DOHH2 (cell line): ENCODE measurements at regions not wholly inside any gene's neighbourhood (a gene's known extent, or its start where the extent isn't known, plus 50 kb on each side); places are given as distances from the start of the nearest gene placed in this dataset.

Source experiments
- H3F3A ChIP-seq: fragments of 200-600 bp; sonication (generic), shearing (Covaris generic); 2 replicates; pipeline ENCODE4 v1.6.0; 2016; ENCODE audit warnings: antibody characterized with exemption, mild to moderate bottlenecking; ENCODE audit not compliant: control insufficient read depth, insufficient read depth
- H3K27ac ChIP-seq: fragments of 200-600 bp; sonication (generic); 2 replicates; pipeline ENCODE4 v1.5.1; 2014; ENCODE audit warnings: low read depth, mild to moderate bottlenecking, low read length, moderate library complexity
- H3K27me3 ChIP-seq: fragments of 200-600 bp; sonication (generic); 2 replicates; pipeline ENCODE4 v1.6.1; 2014; ENCODE audit warnings: mild to moderate bottlenecking, low read length, mixed read lengths; ENCODE audit not compliant: control insufficient read depth
- H3K36me3 ChIP-seq: fragments of 200-600 bp; sonication (generic); 2 replicates; pipeline ENCODE4 v1.6.1; 2014; ENCODE audit warnings: mild to moderate bottlenecking, low read length, moderate library complexity, mixed read lengths; ENCODE audit not compliant: control insufficient read depth
- H3K4me1 ChIP-seq: fragments of 200-600 bp; sonication (generic); 2 replicates; pipeline ENCODE4 v1.6.1; 2014; ENCODE audit warnings: mild to moderate bottlenecking, low read length, mixed read lengths; ENCODE audit not compliant: control insufficient read depth
- H3K4me2 ChIP-seq: fragments of 200-600 bp; sonication (generic); 2 replicates; pipeline ENCODE4 v1.6.0; 2014; ENCODE audit warnings: mild to moderate bottlenecking, low read length, moderate library complexity
- H3K4me3 ChIP-seq: fragments of 200-600 bp; sonication (generic); 2 replicates; pipeline ENCODE4 v1.5.1; 2014; ENCODE audit warnings: mild to moderate bottlenecking, low read length, mixed read lengths
- H3K79me2 ChIP-seq: fragments of 200-600 bp; sonication (generic); 2 replicates; pipeline ENCODE4 v1.6.1; 2014; ENCODE audit warnings: mild to moderate bottlenecking, low read length, mixed read lengths; ENCODE audit not compliant: control insufficient read depth
- H3K9me2 ChIP-seq: fragments of 200-600 bp; sonication (generic); replicated peaks from 2 replicates; pipeline ENCODE4 v1.6.1; 2014; ENCODE audit warnings: mild to moderate bottlenecking, low read length, mixed read lengths; ENCODE audit not compliant: control insufficient read depth
- H3K9me3 ChIP-seq: fragments of 200-600 bp; sonication (generic); 2 replicates; pipeline ENCODE4 v1.6.1; 2014; ENCODE audit warnings: antibody characterized with exemption, low read length, mixed read lengths; ENCODE audit not compliant: control insufficient read depth, insufficient read depth
- H4K20me1 ChIP-seq: fragments of 200-600 bp; sonication (generic); 2 replicates; pipeline ENCODE4 v1.6.0; 2014; ENCODE audit warnings: low read depth, mild to moderate bottlenecking, antibody characterized with exemption, low read length, moderate library complexity; ENCODE audit not compliant: control insufficient read depth, insufficient read depth
- CTCF ChIP-seq: fragments of 200-600 bp; sonication (generic); IDR thresholded peaks from one replicate; pipeline ENCODE4 v1.5.1; 2014; ENCODE audit warnings: antibody characterized with exemption, mild to moderate bottlenecking, low read depth, low read length; ENCODE audit not compliant: poor library complexity, severe bottlenecking
- EZH2phosphoT487 ChIP-seq: fragments of 200-600 bp; sonication (generic); IDR thresholded peaks from 2 replicates; pipeline ENCODE4 v1.6.1; 2017; ENCODE audit warnings: borderline replicate concordance, mild to moderate bottlenecking, antibody characterized with exemption, low read length, moderate library complexity, mixed read lengths

- H3K4me1 ChIP-seq = peaks cover 3% of the 10 kb centered on the region; the same call in 1 of the 2 replicates
- no peak overlapping the region for H3K27ac ChIP-seq
- no peak for TF ChIP-seq CTCF
- TF ChIP-seq EZH2phosphoT487 = no peak
- no peaks in the 10 kb centered on the region for H4K20me1 ChIP-seq
- no peaks in the 10 kb centered on the region for H3K9me2 ChIP-seq
- no peaks in the 10 kb centered on the region for H3K79me2 ChIP-seq
- no peaks in the 10 kb centered on the region for H3K9me3 ChIP-seq
- H3K27me3 ChIP-seq = no peaks in the 10 kb centered on the region
- H3F3A ChIP-seq = no peaks in the 10 kb centered on the region
- no peak overlapping the region for H3K4me2 ChIP-seq
- H3K4me3 ChIP-seq = no peak overlapping the region
- H3K36me3 ChIP-seq = no peaks in the 10 kb centered on the region
Measured at GRCh38 chr20:23161244-23161891, 75.2 kb upstream of the CD93 start.

GRCh38 chr20:23160536-23161243 lies 74.6 kb upstream of the CD93 start:
- TF ChIP-seq EZH2phosphoT487 (no peak), CTCF (no peak)
- Histone ChIP-seq H3K9me2 (no peaks in the 10 kb centered on the region), H3K36me3 (no peaks in the 10 kb centered on the region), H3K4me2 (no peak overlapping the region), H3K27me3 (no peaks in the 10 kb centered on the region), H3K9me3 (no peaks in the 10 kb centered on the region), H3K79me2 (no peaks in the 10 kb centered on the region), H3K4me3 (no peak overlapping the region), H3F3A (no peaks in the 10 kb centered on the region), H3K4me1 (peaks cover 3% of the 10 kb centered on the region; the same call in 1 of the 2 replicates), H4K20me1 (no peaks in the 10 kb centered on the region), H3K27ac (no peak overlapping the region)

- TF ChIP-seq EZH2phosphoT487 = no peak
- no peak for TF ChIP-seq CTCF
- Histone ChIP-seq H3K4me3 (no peak overlapping the region), H3K27me3 (no peaks in the 10 kb centered on the region), H3K36me3 (no peaks in the 10 kb centered on the region), H3K9me2 (no peaks in the 10 kb centered on the region), H3F3A (no peaks in the 10 kb centered on the region), H3K27ac (no peak overlapping the region), H3K79me2 (no peaks in the 10 kb centered on the region), H3K4me1 (peaks cover 3% of the 10 kb centered on the region; the same call in 1 of the 2 replicates), H4K20me1 (no peaks in the 10 kb centered on the region), H3K4me2 (no peak overlapping the region), H3K9me3 (no peaks in the 10 kb centered on the region)
Measured at GRCh38 chr20:23159947-23160318, 73.8 kb upstream of the CD93 start.
